HCT116 (cell line): ENCODE measurements at regions not wholly inside any gene's neighbourhood (a gene's known extent, or its start where the extent isn't known, plus 50 kb on each side); places are given as distances from the start of the nearest gene placed in this dataset.

Experiments
- CEBPB ChIP-seq: IDR thresholded peaks from 2 replicates; pipeline ENCODE4 v1.6.1; 2012; ENCODE audit warnings: low read depth
- CTCF ChIP-seq, 3 experiments: fragments of 200-600 bp in 1 of 3; sonication (generic) in 1 of 3; IDR thresholded peaks in 2 of 3; conservative IDR thresholded peaks in 1 of 3; 2 replicates each; pipeline ENCODE4 v1.5.1; 2012 to 2017; ENCODE audit warnings: low read depth in 2 of 3, low read length in 2 of 3, antibody characterized with exemption in 1 of 3, borderline replicate concordance in 1 of 3, control low read depth in 1 of 3, mild to moderate bottlenecking in 1 of 3, mixed read lengths in 1 of 3, mixed run types in 1 of 3, moderate library complexity in 1 of 3; ENCODE audit not compliant: insufficient read depth in 1 of 3
- POLR2A ChIP-seq: IDR thresholded peaks from 2 replicates; pipeline ENCODE4 v1.7.0; 2011; ENCODE audit warnings: borderline replicate concordance; ENCODE audit not compliant: insufficient read depth, insufficient read length; ENCODE audit errors: extremely low read depth
- POLR2AphosphoS5 ChIP-seq: IDR thresholded peaks from 2 replicates; pipeline ENCODE4 v1.6.1; 2011; ENCODE audit warnings: mild to moderate bottlenecking, low read depth, low read length, moderate library complexity
- SIN3A ChIP-seq: IDR thresholded peaks from 2 replicates; pipeline ENCODE4 v1.6.1; 2012; ENCODE audit warnings: low read depth
- TCF7L2 ChIP-seq: IDR thresholded peaks from 2 replicates; pipeline ENCODE4 v1.7.0; 2011; ENCODE audit warnings: borderline replicate concordance, inconsistent platforms; ENCODE audit not compliant: insufficient read depth, insufficient read length; ENCODE audit errors: extremely low read depth

GRCh38 chr10:60491162-60491561 lies 101.5 kb upstream of the ANK3 start:
- no peak for TF ChIP-seq TCF7L2
- TF ChIP-seq CTCF (IDR thresholded peaks at IDR 0.05 in 2 of 3, conservative IDR thresholded peaks at IDR 0.05 in 1 of 3; ENCODE audit: borderline replicate concordance in 1 of 3, insufficient read depth in 1 of 3, low read depth in 2 of 3, low read length in 2 of 3), result no peak
- TF ChIP-seq POLR2AphosphoS5, result no peak
- TF ChIP-seq CEBPB, result no peak
- no peak for TF ChIP-seq SIN3A
- TF ChIP-seq POLR2A, result no peak
